SU-DHL-6 (cell line): ENCODE measurements at regions not wholly inside any gene's neighbourhood (a gene's known extent, or its start where the extent isn't known, plus 50 kb on each side); places are given as distances from the start of the nearest gene placed in this dataset.

Source experiments
- H2AFZ ChIP-seq: fragments of 200-600 bp; sonication (generic); 2 replicates; pipeline ENCODE4 v1.6.1; 2014; ENCODE audit warnings: low read depth, mild to moderate bottlenecking, moderate library complexity, mixed read lengths, antibody characterized with exemption, low read length; ENCODE audit not compliant: severe bottlenecking
- H3F3A ChIP-seq: fragments of 200-600 bp; shearing (Covaris generic); 2 replicates; pipeline ENCODE4 v1.6.0; 2016; ENCODE audit warnings: antibody characterized with exemption, mild to moderate bottlenecking; ENCODE audit not compliant: insufficient read depth
- H3K27ac ChIP-seq: fragments of 200-600 bp; sonication (generic); 2 replicates; pipeline ENCODE4 v1.5.1; 2016; ENCODE audit warnings: low read depth, mild to moderate bottlenecking, low read length, moderate library complexity, mixed read lengths
- H3K27me3 ChIP-seq: fragments of 200-600 bp; sonication (generic), shearing (Covaris generic); 2 replicates; pipeline ENCODE4 v1.6.0; 2014; ENCODE audit warnings: mild to moderate bottlenecking, low read length
- H3K36me3 ChIP-seq: fragments of 200-600 bp; sonication (generic); 2 replicates; pipeline ENCODE4 v1.6.1; 2014; ENCODE audit warnings: mild to moderate bottlenecking, low read length, mixed read lengths
- H3K4me2 ChIP-seq: fragments of 300-600, 200-600 bp; shearing (Covaris generic), sonication (generic); 2 replicates; pipeline ENCODE4 v1.6.0; 2014; ENCODE audit warnings: low read length, low read depth, mild to moderate bottlenecking; ENCODE audit not compliant: poor library complexity, severe bottlenecking
- H3K4me3 ChIP-seq: fragments of 200-600 bp; sonication (generic); 2 replicates; pipeline ENCODE4 v1.5.1; 2014; ENCODE audit warnings: antibody characterized with exemption, low read length, mild to moderate bottlenecking, mixed read lengths; ENCODE audit not compliant: insufficient read depth, poor library complexity, severe bottlenecking
- H3K79me2 ChIP-seq: fragments of 200-600 bp; sonication (generic); 2 replicates; pipeline ENCODE4 v1.6.1; 2014; ENCODE audit warnings: mild to moderate bottlenecking, low read length, moderate library complexity; ENCODE audit not compliant: insufficient read depth
- H3K9ac ChIP-seq: fragments of 200-600 bp; sonication (generic); 2 replicates; pipeline ENCODE4 v1.7.0; 2014; ENCODE audit warnings: mild to moderate bottlenecking, low read length
- H3K9me2 ChIP-seq: fragments of 200-600 bp; sonication (generic); replicated peaks from 2 replicates; pipeline ENCODE4 v1.6.1; 2014; ENCODE audit warnings: low read length; ENCODE audit not compliant: insufficient read depth
- H3K9me3 ChIP-seq: fragments of 200-600 bp; sonication (generic); 2 replicates; pipeline ENCODE4 v1.6.1; 2014; ENCODE audit warnings: low read length, mixed read lengths; ENCODE audit not compliant: insufficient read depth
- H4K20me1 ChIP-seq: fragments of 200-600 bp; sonication (generic); 2 replicates; pipeline ENCODE4 v1.6.1; 2014; ENCODE audit warnings: low read depth, mild to moderate bottlenecking, antibody characterized with exemption, low read length, moderate library complexity, mixed read lengths
- CTCF ChIP-seq: fragments of 200-600 bp; sonication (generic); IDR thresholded peaks from one replicate; pipeline ENCODE4 v1.5.1; 2017; ENCODE audit warnings: antibody characterized with exemption, mild to moderate bottlenecking, low read length, moderate library complexity; ENCODE audit not compliant: insufficient read depth, poor library complexity, severe bottlenecking
- EZH2phosphoT487 ChIP-seq: fragments of 200-600 bp; sonication (generic), shearing (Covaris generic); conservative IDR thresholded peaks from 2 replicates; pipeline ENCODE4 v1.6.1; 2018; ENCODE audit warnings: mild to moderate bottlenecking, antibody characterized with exemption, low read length, moderate library complexity, mixed read lengths

GRCh38 chr2:777546-777945 lies 100.3 kb upstream of the TMEM18 start:
- Histone ChIP-seq H3K79me2 (no peaks in the 10 kb centered on the region), H3K9ac (no peak overlapping the region), H3K27me3 (no peaks in the 10 kb centered on the region), H3K9me3 (no peaks in the 10 kb centered on the region), H3K36me3 (no peaks in the 10 kb centered on the region), H3K4me2 (no peak overlapping the region), H4K20me1 (no peaks in the 10 kb centered on the region), H3F3A (no peaks in the 10 kb centered on the region), H2AFZ (no peak overlapping the region), H3K9me2 (no peaks in the 10 kb centered on the region), H3K4me3 (no peak overlapping the region), H3K27ac (no peak overlapping the region)
- TF ChIP-seq EZH2phosphoT487 (no peak), CTCF (no peak)

- no peaks in the 10 kb centered on the region for H4K20me1 ChIP-seq
- no peaks in the 10 kb centered on the region for H3K79me2 ChIP-seq
- no peaks in the 10 kb centered on the region for H3F3A ChIP-seq
- H3K27ac ChIP-seq, result no peak overlapping the region
- no peaks in the 10 kb centered on the region for H3K9me3 ChIP-seq
- H3K9ac ChIP-seq, result no peak overlapping the region
- H3K4me3 ChIP-seq, result no peak overlapping the region
- H3K27me3 ChIP-seq, result no peaks in the 10 kb centered on the region
- no peak overlapping the region for H2AFZ ChIP-seq
- H3K4me2 ChIP-seq, result no peak overlapping the region
- no peak for TF ChIP-seq CTCF
- TF ChIP-seq EZH2phosphoT487, result no peak
- no peaks in the 10 kb centered on the region for H3K36me3 ChIP-seq
- H3K9me2 ChIP-seq, result no peaks in the 10 kb centered on the region
Measured at GRCh38 chr2:777051-777450, 99.8 kb upstream of the TMEM18 start.

- Histone ChIP-seq H3K9me2 (no peaks in the 10 kb centered on the region), H3K9ac (no peak overlapping the region), H3K9me3 (no peaks in the 10 kb centered on the region), H3K36me3 (no peaks in the 10 kb centered on the region), H3K4me2 (no peak overlapping the region), H3K27ac (no peak overlapping the region), H3K79me2 (no peaks in the 10 kb centered on the region), H3K4me3 (no peak overlapping the region), H2AFZ (no peak overlapping the region), H4K20me1 (no peaks in the 10 kb centered on the region), H3F3A (no peaks in the 10 kb centered on the region), H3K27me3 (no peaks in the 10 kb centered on the region)
- TF ChIP-seq EZH2phosphoT487 (no peak), CTCF (no peak)
Measured at GRCh38 chr2:776487-776886, 99.3 kb upstream of the TMEM18 start.

GRCh38 chr2:776038-776437 lies 98.8 kb upstream of the TMEM18 start:
- Histone ChIP-seq H3K27me3 (no peaks in the 10 kb centered on the region), H4K20me1 (no peaks in the 10 kb centered on the region), H3K4me3 (no peak overlapping the region), H3K9me3 (no peaks in the 10 kb centered on the region), H3K4me2 (no peak overlapping the region), H3F3A (no peaks in the 10 kb centered on the region), H3K36me3 (no peaks in the 10 kb centered on the region), H3K79me2 (no peaks in the 10 kb centered on the region), H3K27ac (no peak overlapping the region), H3K9me2 (no peaks in the 10 kb centered on the region), H3K9ac (no peak overlapping the region), H2AFZ (no peak overlapping the region)
- TF ChIP-seq EZH2phosphoT487, result no peak
- no peak for TF ChIP-seq CTCF
